Spleen (tissue), 11 donors: ENCODE measurements at regions not wholly inside any gene's neighbourhood (a gene's known extent, or its start where the extent isn't known, plus 50 kb on each side); places are given as distances from the start of the nearest gene placed in this dataset.
A peak's percentile ranks its signal among the peaks of the same experiment; 100 is the strongest.

Experiments used
- DNase-seq: peaks from one replicate; pipeline ENCODE4 v3.0.0-alpha.2; 2020
- H3K27ac ChIP-seq, 8 donors: fragments of 200-600 bp; sonication (generic) in 7 of 8; 1 replicate in 4 of 8; 2 replicates in 4 of 8; pipeline versions ENCODE4 v1.5.0 to v1.8.0; 2016 to 2021; ENCODE audit warnings: inconsistent platforms in 4 of 8, mild to moderate bottlenecking in 4 of 8, moderate library complexity in 1 of 8
- H3K27me3 ChIP-seq, 7 donors: fragments of 200-600 bp; sonication (generic) in 6 of 7; replicated peaks in 1 of 7; 1 replicate in 4 of 7; 2 replicates in 3 of 7; pipeline versions ENCODE4 v1.5.0 to v1.8.0; 2016 to 2021; ENCODE audit warnings: inconsistent platforms in 3 of 7, mild to moderate bottlenecking in 1 of 7
- H3K36me3 ChIP-seq, 6 donors: fragments of 200-600 bp; sonication (generic) in 5 of 6; 1 replicate in 4 of 6; 2 replicates in 2 of 6; pipeline versions ENCODE4 v1.5.0 to v1.8.0; 2016 to 2021; ENCODE audit warnings: inconsistent platforms in 2 of 6
- H3K4me1 ChIP-seq, 6 donors: fragments of 200-600 bp; sonication (generic) in 5 of 6; 1 replicate in 3 of 6; 2 replicates in 3 of 6; pipeline versions ENCODE4 v1.5.0 to v1.8.0; 2016 to 2021; ENCODE audit warnings: inconsistent platforms in 3 of 6
- H3K4me3 ChIP-seq, 8 donors: fragments of 200-600 bp; sonication (generic) in 7 of 8; 1 replicate in 4 of 8; 2 replicates in 4 of 8; pipeline versions ENCODE4 v1.5.0 to v1.8.0; 2016 to 2021; ENCODE audit warnings: inconsistent platforms in 4 of 8, mild to moderate bottlenecking in 4 of 8, moderate library complexity in 2 of 8
- H3K9me3 ChIP-seq, 8 donors: fragments of 200-600 bp; sonication (generic) in 7 of 8; 1 replicate in 4 of 8; 2 replicates in 4 of 8; pipeline versions ENCODE4 v1.5.0 to v1.8.0; 2016 to 2021; ENCODE audit warnings: inconsistent platforms in 4 of 8
- POLR2A ChIP-seq, 3 donors: fragments of 450-650 bp; IDR thresholded peaks; one replicate each; pipeline ENCODE4 v1.5.1; 2017; ENCODE audit warnings: antibody characterized with exemption in 3 of 3, mild to moderate bottlenecking in 1 of 3
- POLR2AphosphoS5 ChIP-seq, 3 donors: sonication (generic); formaldehyde crosslinking; IDR thresholded peaks; one replicate each; pipeline ENCODE4 v1.5.1; 2017; ENCODE audit warnings: antibody characterized with exemption in 3 of 3
- WGBS, 5 donors: extraction: QIAGEN DNeasy Blood & Tissue Kit in 3 of 5; methylation state at CpG; one replicate each; pipeline versions ENCODE4 v1.1.5 to v1.1.7; 2013 to 2018; 5-methylcytosine and 5-hydroxymethylcytosine counted together
- intact Hi-C: fragments of 100-400 bp; cut with DNase I; formaldehyde crosslinking; loops from one replicate; pipeline ENCODE4 v1.15.0; 2023; ENCODE audit warnings: low total_unique reads
- TF ChIP-seq, protein P1 (sequence below), 11 experiments: fragments of 200-600 bp in 7 of 11; fragments of 450-650 bp in 4 of 11; sonication (generic) in 4 of 11; IDR thresholded peaks in 8 of 11; conservative IDR thresholded peaks in 3 of 11; 1 replicate in 7 of 11; 2 replicates in 4 of 11; pipeline versions ENCODE4 v1.4.0 to v1.8.0; 2016 to 2021; ENCODE audit warnings: antibody characterized with exemption in 11 of 11, inconsistent platforms in 4 of 11, mild to moderate bottlenecking in 1 of 11
- donor health status: healthy with polysubstance abuse.
- donor health status: DM: no; HTN: no; CAD: no; lungs with moderate emphysema.
- donor health status: DM: no; HTN: no; CAD: no.
- donor health status: Bipolar disorder and iron deficiency.
- donor health status: healthy.
- donor health status: DM: no; HTN: no; CAD: no.
- donor health status: DM: yes; HTN: yes; CAD: no.

DNA sequence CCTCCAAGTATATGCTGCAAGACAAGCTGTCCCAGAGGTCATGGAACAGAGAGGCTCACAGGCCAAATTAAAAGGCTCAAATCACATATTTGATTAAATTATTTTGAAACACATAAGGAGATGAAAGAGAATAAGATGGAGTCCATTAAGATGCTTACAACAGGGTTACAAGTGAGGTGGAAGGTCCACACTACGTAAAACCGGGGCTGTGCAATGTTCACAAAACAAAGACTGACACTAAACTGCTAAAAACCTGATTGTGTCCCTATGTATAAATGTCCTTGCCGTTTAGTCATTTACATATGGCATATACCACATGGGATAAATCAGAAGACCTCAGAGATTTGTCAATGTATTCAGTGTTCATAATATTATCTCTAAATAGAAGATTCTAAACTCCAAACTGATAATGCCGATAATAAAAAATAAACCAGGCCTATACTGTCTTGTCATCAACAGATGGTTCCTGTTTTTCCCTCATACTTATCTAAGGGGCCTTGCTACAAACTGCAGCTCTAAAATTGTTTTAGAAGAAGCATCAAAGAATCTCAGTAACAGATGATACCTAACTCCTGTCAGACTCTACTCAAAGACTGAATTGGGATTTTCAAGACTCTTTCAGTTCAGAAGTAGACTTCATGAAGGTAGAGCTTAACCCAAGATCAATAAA lies 51.8 kb upstream of the RIPOR2 start:
- WGBS, 5 donors: 85 to 92% (median 88%) methylated on average over 4 of the region's 4 CpGs
- TF ChIP-seq POLR2A (IDR thresholded peaks at IDR 0.05): no peak
- TF ChIP-seq, protein P1, sequence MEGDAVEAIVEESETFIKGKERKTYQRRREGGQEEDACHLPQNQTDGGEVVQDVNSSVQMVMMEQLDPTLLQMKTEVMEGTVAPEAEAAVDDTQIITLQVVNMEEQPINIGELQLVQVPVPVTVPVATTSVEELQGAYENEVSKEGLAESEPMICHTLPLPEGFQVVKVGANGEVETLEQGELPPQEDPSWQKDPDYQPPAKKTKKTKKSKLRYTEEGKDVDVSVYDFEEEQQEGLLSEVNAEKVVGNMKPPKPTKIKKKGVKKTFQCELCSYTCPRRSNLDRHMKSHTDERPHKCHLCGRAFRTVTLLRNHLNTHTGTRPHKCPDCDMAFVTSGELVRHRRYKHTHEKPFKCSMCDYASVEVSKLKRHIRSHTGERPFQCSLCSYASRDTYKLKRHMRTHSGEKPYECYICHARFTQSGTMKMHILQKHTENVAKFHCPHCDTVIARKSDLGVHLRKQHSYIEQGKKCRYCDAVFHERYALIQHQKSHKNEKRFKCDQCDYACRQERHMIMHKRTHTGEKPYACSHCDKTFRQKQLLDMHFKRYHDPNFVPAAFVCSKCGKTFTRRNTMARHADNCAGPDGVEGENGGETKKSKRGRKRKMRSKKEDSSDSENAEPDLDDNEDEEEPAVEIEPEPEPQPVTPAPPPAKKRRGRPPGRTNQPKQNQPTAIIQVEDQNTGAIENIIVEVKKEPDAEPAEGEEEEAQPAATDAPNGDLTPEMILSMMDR (IDR thresholded peaks at IDR 0.05 in 8 of 11, conservative IDR thresholded peaks at IDR 0.05 in 3 of 11): no peak
- peaks cover 0 to 7% (median 3%) of the 10 kb centered on the region in 8 donors for H3K9me3 ChIP-seq
- H3K27ac ChIP-seq: no peak overlapping the region
- H3K27me3 ChIP-seq: no peaks in the 10 kb centered on the region
- no peak for DNase-seq
- intact Hi-C loops: no loop called here
- H3K4me1 ChIP-seq: peaks cover 7 to 53% (median 22%) of the 10 kb centered on the region in 6 donors
- no peaks in the 10 kb centered on the region for H3K36me3 ChIP-seq
- no peak overlapping the region for H3K4me3 ChIP-seq

DNA sequence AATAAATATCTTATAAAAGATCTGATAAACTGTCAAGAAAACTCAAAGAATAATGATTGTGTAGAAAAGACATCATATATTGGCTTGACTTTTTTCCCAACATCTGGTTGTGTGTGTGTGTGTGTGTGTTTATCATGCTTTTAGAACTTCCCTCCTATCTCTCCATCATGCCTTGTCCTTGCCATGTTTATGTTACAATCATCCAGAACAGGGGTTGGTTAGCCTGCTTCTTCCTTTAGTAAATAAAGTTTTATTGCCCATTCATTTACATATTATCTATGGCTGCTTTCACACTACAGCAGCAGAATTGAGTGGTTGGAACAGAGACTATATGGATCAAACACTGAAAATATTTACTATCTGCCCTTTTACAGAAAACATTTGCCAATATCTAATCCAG lies 52.8 kb upstream of the RIPOR2 start:
- H3K27me3 ChIP-seq: no peaks in the 10 kb centered on the region
- intact Hi-C loops: no loop called here

DNA sequence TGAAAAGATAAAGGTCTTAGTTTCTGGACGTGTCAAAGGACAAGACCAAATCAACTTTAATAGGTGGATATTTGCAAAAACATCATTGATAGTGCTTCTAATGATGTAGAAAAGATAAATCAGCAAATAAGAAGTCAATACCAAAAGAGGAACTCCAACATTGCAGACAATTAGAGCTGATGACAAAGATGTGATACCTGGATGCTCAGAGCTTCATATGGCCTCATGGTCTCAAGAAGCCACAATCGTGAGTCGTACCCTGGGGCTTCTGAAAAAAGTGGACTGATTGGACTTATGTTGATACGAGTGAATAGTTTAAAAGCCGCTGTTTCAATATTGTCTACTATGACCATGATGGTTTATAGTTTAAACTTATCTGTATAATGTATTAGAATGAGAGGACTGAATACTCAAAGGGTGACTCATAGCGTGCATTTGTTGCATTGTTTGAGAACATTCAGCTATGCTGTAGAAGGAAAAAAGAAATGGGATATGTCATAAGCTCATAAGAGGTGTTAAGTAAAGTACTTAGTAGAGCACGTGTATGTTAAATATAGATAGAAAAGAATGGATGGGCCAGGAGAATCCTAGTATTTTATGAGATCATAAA lies 54.6 kb upstream of the RIPOR2 start:
- H3K36me3 ChIP-seq: no peaks in the 10 kb centered on the region

More for the DNA sequence above, 52.8 kb upstream of the RIPOR2 start:
- Histone ChIP-seq H3K4me1 (peaks cover 7 to 55% (median 22%) of the 10 kb centered on the region in 6 donors), H3K9me3 (peaks cover 0 to 8% (median 3%) of the 10 kb centered on the region in 8 donors), H3K36me3 (no peaks in the 10 kb centered on the region), H3K4me3 (no peak overlapping the region), H3K27ac (no peak overlapping the region)
- DNase-seq: no peak
- TF ChIP-seq POLR2AphosphoS5 (IDR thresholded peaks at IDR 0.05) (no peak), POLR2A (IDR thresholded peaks at IDR 0.05) (no peak)
- TF ChIP-seq, protein P1 (IDR thresholded peaks at IDR 0.05 in 8 of 11, conservative IDR thresholded peaks at IDR 0.05 in 3 of 11): no peak

More for the DNA sequence above, 54.6 kb upstream of the RIPOR2 start:
- 87 to 90% (median 88%) methylated on average over 7 of the region's 7 CpGs for WGBS, 5 donors
- Histone ChIP-seq H3K9me3 (peaks cover 0 to 8% (median 3%) of the 10 kb centered on the region in 8 donors), H3K4me1 (peaks cover 7 to 68% (median 22%) of the 10 kb centered on the region in 6 donors), H3K4me3 (no peak overlapping the region), H3K27me3 (no peaks in the 10 kb centered on the region), H3K27ac (peak overlapping the region in 3 of 8 donors; percentile 6 to 25 (median 23))
- TF ChIP-seq, protein P1 (IDR thresholded peaks at IDR 0.05 in 8 of 11, conservative IDR thresholded peaks at IDR 0.05 in 3 of 11): no peak
- TF ChIP-seq POLR2AphosphoS5 (IDR thresholded peaks at IDR 0.05) (no peak), POLR2A (IDR thresholded peaks at IDR 0.05) (no peak)
- intact Hi-C loops: loop anchor here (5.0 to 10.0 kb wide), 2 partner anchors 56 to 133 kb away; partner anchors contain the start of gene RIPOR2
- DNase-seq: no peak
